ENCODE measurements at regions not wholly inside any gene's neighbourhood (a gene's known extent, or its start where the extent isn't known, plus 50 kb on each side); places are given as distances from the start of the nearest gene placed in this dataset.

GRCh38 chr13:79966493-79966895, 374.4 kb downstream of the SPRY2 start:
- Histone ChIP-seq H3K27me3 (no peaks in the 10 kb centered on the region), H3K4me1 (no peaks in the 10 kb centered on the region), H3K9me3 (no peaks in the 10 kb centered on the region), H3K27ac (no peak overlapping the region), H3K36me3 (replicated peaks in 1 of 2; ENCODE audit: insufficient read depth in 1 of 2, low read depth in 2 of 2) (no peaks in the 10 kb centered on the region), H3K4me3 (no peak overlapping the region)
- intact Hi-C loops (cut with DNase I) = no loop called here
- TF ChIP-seq POLR2A (IDR thresholded peaks at IDR 0.05) (no peak), CTCF (IDR thresholded peaks at IDR 0.05) (no peak)
- ATAC-seq (no peak), DNase-seq (no peak)
- WGBS, 2 donors = 45 to 51% methylated on average over 2 of the region's 2 CpGs

GRCh38 chr13:79966059-79966458, 374.9 kb downstream of the SPRY2 start:
- H3K4me3 ChIP-seq = no peak overlapping the region
- no peaks in the 10 kb centered on the region for H3K36me3 ChIP-seq (replicated peaks in 1 of 2; ENCODE audit: insufficient read depth in 1 of 2, low read depth in 2 of 2)
- no peaks in the 10 kb centered on the region for H3K9me3 ChIP-seq
- WGBS, 2 donors = 81 to 89% methylated on average over 3 of the region's 3 CpGs
- H3K27me3 ChIP-seq = no peaks in the 10 kb centered on the region
- no peak for ATAC-seq
- DNase-seq = no peak
- H3K4me1 ChIP-seq = no peaks in the 10 kb centered on the region
- TF ChIP-seq POLR2A (IDR thresholded peaks at IDR 0.05) = no peak
- intact Hi-C loops (cut with DNase I) = no loop called here
- no peak overlapping the region for H3K27ac ChIP-seq

GRCh38 chr13:79946556-79946955, 394.4 kb downstream of the SPRY2 start:
- 75 to 79% methylated on average over 3 of the region's 3 CpGs for WGBS, 2 donors
- no peaks in the 10 kb centered on the region for H3K27me3 ChIP-seq
- DNase-seq (no peak), ATAC-seq (no peak)
- TF ChIP-seq CTCF (IDR thresholded peaks at IDR 0.05) = no peak
- TF ChIP-seq POLR2A (IDR thresholded peaks at IDR 0.05) = no peak
- H3K36me3 ChIP-seq (replicated peaks in 1 of 2; ENCODE audit: insufficient read depth in 1 of 2, low read depth in 2 of 2) = no peaks in the 10 kb centered on the region
- H3K4me3 ChIP-seq = no peak overlapping the region
- H3K4me1 ChIP-seq = no peaks in the 10 kb centered on the region
- no peak overlapping the region for H3K27ac ChIP-seq
- intact Hi-C loops (cut with DNase I) = no loop called here
- no peaks in the 10 kb centered on the region for H3K9me3 ChIP-seq

- 65 to 67% methylated on average over 2 of the region's 2 CpGs for WGBS, 2 donors
- intact Hi-C loops (cut with DNase I) = no loop called here
- no peak for TF ChIP-seq CTCF (IDR thresholded peaks at IDR 0.05)
- no peak for TF ChIP-seq POLR2A (IDR thresholded peaks at IDR 0.05)
- ATAC-seq = no peak
- no peaks in the 10 kb centered on the region for H3K27me3 ChIP-seq
- no peaks in the 10 kb centered on the region for H3K9me3 ChIP-seq
- no peaks in the 10 kb centered on the region for H3K36me3 ChIP-seq (replicated peaks in 1 of 2; ENCODE audit: insufficient read depth in 1 of 2, low read depth in 2 of 2)
- no peaks in the 10 kb centered on the region for H3K4me1 ChIP-seq
- H3K4me3 ChIP-seq = no peak overlapping the region
- no peak overlapping the region for H3K27ac ChIP-seq
- no peak for DNase-seq
Observed at GRCh38 chr13:79943346-79944023, 397.4 kb downstream of the SPRY2 start.

- no peak for TF ChIP-seq POLR2A (IDR thresholded peaks at IDR 0.05)
- no peak for TF ChIP-seq CTCF (IDR thresholded peaks at IDR 0.05)
- Histone ChIP-seq H3K36me3 (replicated peaks in 1 of 2; ENCODE audit: insufficient read depth in 1 of 2, low read depth in 2 of 2) (no peaks in the 10 kb centered on the region), H3K27ac (no peak overlapping the region), H3K4me1 (peaks cover 4% of the 10 kb centered on the region), H3K27me3 (no peaks in the 10 kb centered on the region), H3K9me3 (no peaks in the 10 kb centered on the region), H3K4me3 (no peak overlapping the region)
- DNase-seq (no peak), ATAC-seq (no peak)
- 88 to 90% methylated on average over 5 of the region's 5 CpGs for WGBS, 2 donors
- intact Hi-C loops (cut with DNase I) = no loop called here
Observed at GRCh38 chr13:79941752-79942151, 399.2 kb downstream of the SPRY2 start.
